Bronchial epithelial cell (primary cell): ENCODE measurements at regions not wholly inside any gene's neighbourhood (a gene's known extent, or its start where the extent isn't known, plus 50 kb on each side); places are given as distances from the start of the nearest gene placed in this dataset.

Source experiments
- DNase-seq: peaks from one replicate; pipeline ENCODE4 v3.0.0-alpha.2; 2010; ENCODE audit warnings: low read depth
- FAIRE-seq: peaks from 2 replicates; lab custom pipeline; 2011; peaks lifted over from hg19 to GRCh38; lab: Jason Lieb, UNC
- H3K27me3 ChIP-seq: 2 replicates; pipeline ENCODE4 v1.5.1; 2011; ENCODE audit warnings: low read length; ENCODE audit not compliant: control insufficient read depth, insufficient read depth
- H3K36me3 ChIP-seq: 2 replicates; pipeline ENCODE4 v1.5.1; 2011; ENCODE audit warnings: low read length; ENCODE audit not compliant: control insufficient read depth, insufficient read depth
- H3K4me3 ChIP-seq: 2 replicates; pipeline ENCODE4 v1.5.1; 2011; ENCODE audit warnings: mild to moderate bottlenecking, low read depth, low read length, control low read depth
- CTCF ChIP-seq: IDR thresholded peaks from 2 replicates; pipeline ENCODE4 v1.5.1; 2011; ENCODE audit warnings: mild to moderate bottlenecking, moderate library complexity, low read length, control low read depth, inconsistent platforms; ENCODE audit not compliant: insufficient read depth, severe bottlenecking

GRCh38 chr5:124401476-124402143, 344.8 kb downstream of the ZNF608 start:
- no peak for FAIRE-seq
- no peaks in the 10 kb centered on the region for H3K27me3 ChIP-seq
- no peak for DNase-seq
- no peak for TF ChIP-seq CTCF
- H3K36me3 ChIP-seq: no peaks in the 10 kb centered on the region
- no peak overlapping the region for H3K4me3 ChIP-seq

- FAIRE-seq: no peak
- no peak for TF ChIP-seq CTCF
- no peaks in the 10 kb centered on the region for H3K36me3 ChIP-seq
- H3K27me3 ChIP-seq: no peaks in the 10 kb centered on the region
- no peak overlapping the region for H3K4me3 ChIP-seq
- no peak for DNase-seq
These were observed 346.9 kb downstream of the ZNF608 start for GRCh38 chr5:124399426-124399961.

GRCh38 chr5:124398460-124398859, 348.0 kb downstream of the ZNF608 start:
- no peak for DNase-seq
- H3K36me3 ChIP-seq: no peaks in the 10 kb centered on the region
- no peaks in the 10 kb centered on the region for H3K27me3 ChIP-seq
- H3K4me3 ChIP-seq: no peak overlapping the region
- no peak for TF ChIP-seq CTCF
- no peak for FAIRE-seq

- no peak for DNase-seq
- no peaks in the 10 kb centered on the region for H3K36me3 ChIP-seq
- H3K27me3 ChIP-seq: no peaks in the 10 kb centered on the region
- no peak for TF ChIP-seq CTCF
- FAIRE-seq: no peak
- no peak overlapping the region for H3K4me3 ChIP-seq
These were observed 349.1 kb downstream of the ZNF608 start for GRCh38 chr5:124397317-124397716.

GRCh38 chr5:124395926-124396325, 350.5 kb downstream of the ZNF608 start:
- Histone ChIP-seq H3K4me3 (no peak overlapping the region), H3K27me3 (no peaks in the 10 kb centered on the region), H3K36me3 (no peaks in the 10 kb centered on the region)
- no peak for FAIRE-seq
- no peak for TF ChIP-seq CTCF
- no peak for DNase-seq

GRCh38 chr5:124395287-124395686, 351.2 kb downstream of the ZNF608 start:
- FAIRE-seq (no peak), DNase-seq (no peak)
- no peak for TF ChIP-seq CTCF
- H3K36me3 ChIP-seq: no peaks in the 10 kb centered on the region
- no peaks in the 10 kb centered on the region for H3K27me3 ChIP-seq
- no peak overlapping the region for H3K4me3 ChIP-seq
